Peyer's patch (tissue), 4 donors: ENCODE measurements at regions not wholly inside any gene's neighbourhood (a gene's known extent, or its start where the extent isn't known, plus 50 kb on each side); places are given as distances from the start of the nearest gene placed in this dataset.

Experiments used
- POLR2A ChIP-seq, 2 donors: fragments of 450-650 bp; IDR thresholded peaks; one replicate each; pipeline ENCODE4 v1.5.1; 2017; ENCODE audit warnings: antibody characterized with exemption in 2 of 2, mild to moderate bottlenecking in 2 of 2, moderate library complexity in 2 of 2
- TF ChIP-seq, protein P1 (sequence below), 6 experiments: fragments of 450-650 bp in 4 of 6; fragments of 200-600 bp in 2 of 6; sonication (generic) in 1 of 6; IDR thresholded peaks; one replicate each; pipeline ENCODE4 v1.5.1; 2017 to 2019; ENCODE audit warnings: antibody characterized with exemption in 6 of 6, mild to moderate bottlenecking in 3 of 6, moderate library complexity in 1 of 6

DNA sequence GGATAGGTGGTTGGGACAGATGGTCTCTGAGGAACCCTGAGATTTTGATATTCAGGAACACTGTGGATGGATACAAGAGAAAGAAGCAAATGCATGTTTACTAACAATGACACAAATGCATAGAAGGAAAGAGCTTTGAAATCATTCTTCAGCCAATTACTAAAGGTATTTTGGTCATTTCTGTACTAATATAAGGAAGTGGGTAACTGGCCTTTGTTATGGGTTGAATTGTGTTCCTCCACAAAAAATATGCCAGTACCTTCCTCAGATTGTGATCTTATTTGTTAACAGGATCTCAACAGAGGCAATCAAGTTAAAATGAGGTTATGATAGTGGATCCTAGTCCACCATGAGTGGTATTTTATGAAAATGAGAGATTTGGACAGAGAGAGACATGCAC is 68.7 kb upstream of the KCNA3 start:
- TF ChIP-seq, protein P1, sequence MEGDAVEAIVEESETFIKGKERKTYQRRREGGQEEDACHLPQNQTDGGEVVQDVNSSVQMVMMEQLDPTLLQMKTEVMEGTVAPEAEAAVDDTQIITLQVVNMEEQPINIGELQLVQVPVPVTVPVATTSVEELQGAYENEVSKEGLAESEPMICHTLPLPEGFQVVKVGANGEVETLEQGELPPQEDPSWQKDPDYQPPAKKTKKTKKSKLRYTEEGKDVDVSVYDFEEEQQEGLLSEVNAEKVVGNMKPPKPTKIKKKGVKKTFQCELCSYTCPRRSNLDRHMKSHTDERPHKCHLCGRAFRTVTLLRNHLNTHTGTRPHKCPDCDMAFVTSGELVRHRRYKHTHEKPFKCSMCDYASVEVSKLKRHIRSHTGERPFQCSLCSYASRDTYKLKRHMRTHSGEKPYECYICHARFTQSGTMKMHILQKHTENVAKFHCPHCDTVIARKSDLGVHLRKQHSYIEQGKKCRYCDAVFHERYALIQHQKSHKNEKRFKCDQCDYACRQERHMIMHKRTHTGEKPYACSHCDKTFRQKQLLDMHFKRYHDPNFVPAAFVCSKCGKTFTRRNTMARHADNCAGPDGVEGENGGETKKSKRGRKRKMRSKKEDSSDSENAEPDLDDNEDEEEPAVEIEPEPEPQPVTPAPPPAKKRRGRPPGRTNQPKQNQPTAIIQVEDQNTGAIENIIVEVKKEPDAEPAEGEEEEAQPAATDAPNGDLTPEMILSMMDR (IDR thresholded peaks at IDR 0.05): no peak
- no peak for TF ChIP-seq POLR2A (IDR thresholded peaks at IDR 0.05)
